ENCODE measurements at regions not wholly inside any gene's neighbourhood (a gene's known extent, or its start where the extent isn't known, plus 50 kb on each side); places are given as distances from the start of the nearest gene placed in this dataset.

DNA sequence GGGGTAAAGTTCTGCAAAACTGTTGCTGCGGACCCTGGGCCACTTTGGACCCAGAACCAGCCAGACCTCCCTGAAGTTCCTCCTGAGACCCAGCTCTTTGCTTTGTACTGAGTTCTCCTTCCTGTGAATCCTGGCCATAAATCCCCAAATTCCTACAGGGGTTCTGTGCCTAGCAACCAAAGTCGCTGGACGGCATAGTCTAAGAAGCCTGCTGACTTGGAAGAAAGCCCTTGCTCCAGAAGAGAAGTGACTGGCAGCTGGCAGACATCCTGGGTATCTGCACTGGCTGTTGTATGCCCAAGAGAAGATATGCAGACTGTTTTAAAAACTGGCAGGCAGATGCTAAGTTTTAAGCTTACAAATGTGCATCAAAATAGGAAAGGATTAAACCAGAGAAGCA lies 99.9 kb upstream of the SLC24A4 start:
- Histone ChIP-seq H3K4me1 (ENCODE audit: control insufficient read depth, insufficient read depth, low read length) (no peaks in the 10 kb centered on the region), H3K9me3 (ENCODE audit: control insufficient read depth, insufficient read depth, low read depth, low read length) (no peaks in the 10 kb centered on the region), H3K27ac (ENCODE audit: extremely low read depth, low read depth, low read length) (no peak overlapping the region), H3K4me3 (ENCODE audit: low read depth, low read length) (no peak overlapping the region), H3K36me3 (ENCODE audit: control insufficient read depth in 2 of 2, insufficient read depth in 1 of 2, low read length in 2 of 2) (no peaks in the 10 kb centered on the region)
- POLR2A ChIA-PET: no interaction called here
- CTCF ChIA-PET: interaction anchor here (0.6 to 0.9 kb wide), 2 partner anchors 12 to 19 kb away, joined by 3 to 5 read pairs; no protein-coding TSS in a partner anchor
- TF ChIP-seq ZNF510 (tag by site-specific recombination; IDR thresholded peaks at IDR 0.05; ENCODE audit: insufficient replicate concordance): no peak
- no peak for TF ChIP-seq GFI1B (tag by site-specific recombination; IDR thresholded peaks at IDR 0.05)
- TF ChIP-seq, protein P1, sequence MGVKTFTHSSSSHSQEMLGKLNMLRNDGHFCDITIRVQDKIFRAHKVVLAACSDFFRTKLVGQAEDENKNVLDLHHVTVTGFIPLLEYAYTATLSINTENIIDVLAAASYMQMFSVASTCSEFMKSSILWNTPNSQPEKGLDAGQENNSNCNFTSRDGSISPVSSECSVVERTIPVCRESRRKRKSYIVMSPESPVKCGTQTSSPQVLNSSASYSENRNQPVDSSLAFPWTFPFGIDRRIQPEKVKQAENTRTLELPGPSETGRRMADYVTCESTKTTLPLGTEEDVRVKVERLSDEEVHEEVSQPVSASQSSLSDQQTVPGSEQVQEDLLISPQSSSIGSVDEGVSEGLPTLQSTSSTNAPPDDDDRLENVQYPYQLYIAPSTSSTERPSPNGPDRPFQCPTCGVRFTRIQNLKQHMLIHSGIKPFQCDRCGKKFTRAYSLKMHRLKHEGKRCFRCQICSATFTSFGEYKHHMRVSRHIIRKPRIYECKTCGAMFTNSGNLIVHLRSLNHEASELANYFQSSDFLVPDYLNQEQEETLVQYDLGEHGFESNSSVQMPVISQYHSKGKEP (tag by site-specific recombination; IDR thresholded peaks at IDR 0.05): no peak

DNA sequence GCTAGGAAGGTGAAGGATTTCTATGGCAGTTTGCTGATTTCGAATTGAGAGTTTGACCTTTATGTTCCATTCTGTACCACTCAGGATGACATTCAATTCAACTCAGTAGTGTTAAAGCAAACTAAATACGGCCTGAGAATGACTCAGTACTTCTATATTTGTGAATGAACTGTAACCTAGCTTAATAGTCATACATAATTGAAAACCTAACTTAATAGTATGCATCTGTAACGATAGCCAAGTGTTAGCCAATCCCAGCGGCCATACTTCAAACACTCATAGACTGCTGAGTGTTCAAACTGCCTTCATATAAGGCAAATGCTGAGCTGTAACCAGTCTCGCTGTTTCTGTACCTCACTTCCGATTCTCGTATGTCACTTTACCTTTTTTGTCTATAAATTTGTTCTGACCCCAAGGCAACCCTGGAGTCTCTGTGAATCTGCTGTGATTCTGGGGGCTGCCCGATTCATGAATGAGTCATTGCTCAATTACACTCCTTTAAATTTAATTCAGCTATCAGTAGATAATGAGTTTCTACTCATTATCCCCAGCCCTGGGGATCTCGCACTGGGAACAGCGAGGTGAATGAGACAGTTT lies 98.5 kb upstream of the SLC24A4 start:
- CTCF ChIA-PET: interaction anchor here (0.6 kb wide), 1 partner anchor 467 kb away, joined by 3 read pairs; no protein-coding TSS in a partner anchor

DNA sequence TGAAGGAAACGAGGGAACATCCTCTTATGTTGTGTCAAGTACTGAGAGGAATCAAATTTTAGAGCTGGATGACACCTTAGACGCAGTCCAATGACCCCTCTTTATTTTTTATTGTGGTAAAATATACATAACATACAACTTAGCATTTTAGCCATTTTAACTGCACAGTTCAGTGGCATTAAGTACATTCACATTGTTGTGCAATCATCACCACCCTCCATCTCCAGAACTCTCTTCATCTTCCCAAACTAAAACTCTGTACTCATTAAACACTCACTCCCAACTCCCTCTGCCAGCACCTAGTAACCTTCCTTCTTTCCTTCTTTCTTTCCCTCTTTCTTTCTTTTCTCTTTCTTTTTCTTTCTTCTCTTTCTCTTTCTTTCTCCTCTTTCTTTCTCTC lies 97.2 kb upstream of the SLC24A4 start:
- TF ChIP-seq, protein P2, sequence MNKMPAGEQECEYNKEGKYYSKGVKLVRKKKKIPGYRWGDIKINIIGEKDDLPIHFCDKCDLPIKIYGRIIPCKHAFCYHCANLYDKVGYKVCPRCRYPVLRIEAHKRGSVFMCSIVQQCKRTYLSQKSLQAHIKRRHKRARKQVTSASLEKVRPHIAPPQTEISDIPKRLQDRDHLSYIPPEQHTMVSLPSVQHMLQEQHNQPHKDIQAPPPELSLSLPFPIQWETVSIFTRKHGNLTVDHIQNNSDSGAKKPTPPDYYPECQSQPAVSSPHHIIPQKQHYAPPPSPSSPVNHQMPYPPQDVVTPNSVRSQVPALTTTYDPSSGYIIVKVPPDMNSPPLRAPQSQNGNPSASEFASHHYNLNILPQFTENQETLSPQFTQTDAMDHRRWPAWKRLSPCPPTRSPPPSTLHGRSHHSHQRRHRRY (tag by site-specific recombination; IDR thresholded peaks at IDR 0.05): no peak
- TF ChIP-seq ZNF514 (tag by site-specific recombination; IDR thresholded peaks at IDR 0.05): no peak
- TF ChIP-seq FEZF1 (tag by site-specific recombination; IDR thresholded peaks at IDR 0.05): 0 out of 2 replicates have a peak, but pooled peaks have one; percentile 8
- TF ChIP-seq ZNF114 (tag by site-specific recombination; IDR thresholded peaks at IDR 0.05): no peak
- no peak for TF ChIP-seq ZNF266 (tag by site-specific recombination; IDR thresholded peaks at IDR 0.05; ENCODE audit: low read depth)

More for the DNA sequence above, 98.5 kb upstream of the SLC24A4 start:
- H3K4me3 ChIP-seq (ENCODE audit: low read depth, low read length): no peak overlapping the region
- POLR2A ChIA-PET: no interaction called here
- H3K9me3 ChIP-seq (ENCODE audit: control insufficient read depth, insufficient read depth, low read depth, low read length): no peaks in the 10 kb centered on the region
- H3K27ac ChIP-seq (ENCODE audit: extremely low read depth, low read depth, low read length): no peak overlapping the region
- H3K36me3 ChIP-seq (ENCODE audit: control insufficient read depth in 2 of 2, insufficient read depth in 1 of 2, low read length in 2 of 2): no peaks in the 10 kb centered on the region
- no peaks in the 10 kb centered on the region for H3K4me1 ChIP-seq (ENCODE audit: control insufficient read depth, insufficient read depth, low read length)
- TF ChIP-seq ZNF621 (tag by site-specific recombination; IDR thresholded peaks at IDR 0.05): no peak
- TF ChIP-seq SETDB1 (IDR thresholded peaks at IDR 0.05; ENCODE audit: insufficient read length, low read length): peak; percentile 41
- TF ChIP-seq ZEB2 (tag by site-specific recombination; IDR thresholded peaks at IDR 0.05): no peak
- TF ChIP-seq, protein P3, sequence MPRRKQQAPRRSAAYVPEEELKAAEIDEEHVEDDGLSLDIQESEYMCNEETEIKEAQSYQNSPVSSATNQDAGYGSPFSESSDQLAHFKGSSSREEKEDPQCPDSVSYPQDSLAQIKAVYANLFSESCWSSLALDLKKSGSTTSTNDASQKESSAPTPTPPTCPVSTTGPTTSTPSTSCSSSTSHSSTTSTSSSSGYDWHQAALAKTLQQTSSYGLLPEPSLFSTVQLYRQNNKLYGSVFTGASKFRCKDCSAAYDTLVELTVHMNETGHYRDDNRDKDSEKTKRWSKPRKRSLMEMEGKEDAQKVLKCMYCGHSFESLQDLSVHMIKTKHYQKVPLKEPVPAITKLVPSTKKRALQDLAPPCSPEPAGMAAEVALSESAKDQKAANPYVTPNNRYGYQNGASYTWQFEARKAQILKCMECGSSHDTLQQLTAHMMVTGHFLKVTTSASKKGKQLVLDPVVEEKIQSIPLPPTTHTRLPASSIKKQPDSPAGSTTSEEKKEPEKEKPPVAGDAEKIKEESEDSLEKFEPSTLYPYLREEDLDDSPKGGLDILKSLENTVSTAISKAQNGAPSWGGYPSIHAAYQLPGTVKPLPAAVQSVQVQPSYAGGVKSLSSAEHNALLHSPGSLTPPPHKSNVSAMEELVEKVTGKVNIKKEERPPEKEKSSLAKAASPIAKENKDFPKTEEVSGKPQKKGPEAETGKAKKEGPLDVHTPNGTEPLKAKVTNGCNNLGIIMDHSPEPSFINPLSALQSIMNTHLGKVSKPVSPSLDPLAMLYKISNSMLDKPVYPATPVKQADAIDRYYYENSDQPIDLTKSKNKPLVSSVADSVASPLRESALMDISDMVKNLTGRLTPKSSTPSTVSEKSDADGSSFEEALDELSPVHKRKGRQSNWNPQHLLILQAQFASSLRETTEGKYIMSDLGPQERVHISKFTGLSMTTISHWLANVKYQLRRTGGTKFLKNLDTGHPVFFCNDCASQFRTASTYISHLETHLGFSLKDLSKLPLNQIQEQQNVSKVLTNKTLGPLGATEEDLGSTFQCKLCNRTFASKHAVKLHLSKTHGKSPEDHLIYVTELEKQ (tag by site-specific recombination; IDR thresholded peaks at IDR 0.05; ENCODE audit: borderline replicate concordance): no peak
- 0 out of 2 replicates have a peak, but pooled peaks have one; percentile 11 for TF ChIP-seq ZBTB17 (tag by site-specific recombination; IDR thresholded peaks at IDR 0.05)
- TF ChIP-seq GLI4 (tag by site-specific recombination; IDR thresholded peaks at IDR 0.05): no peak
- peak; percentile 92 for TF ChIP-seq ZNF549 (tag by site-specific recombination; IDR thresholded peaks at IDR 0.05)
- TF ChIP-seq ZNF48 (tag by site-specific recombination; IDR thresholded peaks at IDR 0.05): no peak

More for the DNA sequence above, 97.2 kb upstream of the SLC24A4 start:
- POLR2A ChIA-PET: no interaction called here
- Histone ChIP-seq H3K4me1 (ENCODE audit: control insufficient read depth, insufficient read depth, low read length) (no peaks in the 10 kb centered on the region), H3K36me3 (ENCODE audit: control insufficient read depth in 2 of 2, insufficient read depth in 1 of 2, low read length in 2 of 2) (no peaks in the 10 kb centered on the region), H3K4me3 (ENCODE audit: low read depth, low read length) (no peak overlapping the region), H3K9me3 (ENCODE audit: control insufficient read depth, insufficient read depth, low read depth, low read length) (no peaks in the 10 kb centered on the region), H3K27ac (ENCODE audit: extremely low read depth, low read depth, low read length) (no peak overlapping the region)
- CTCF ChIA-PET: no interaction called here

All from HEK293 (cell line).